ENCODE measurements at regions not wholly inside any gene's neighbourhood (a gene's known extent, or its start where the extent isn't known, plus 50 kb on each side); places are given as distances from the start of the nearest gene placed in this dataset.
"Not testable (repeated sequence)": the region's sequence is repeated elsewhere in the genome, so short reads cannot be mapped to it uniquely, and the experiment has no call there.

- no peak for DNase-seq
Measured at GRCh38 chr4:148852092-148852699, 410.0 kb upstream of the NR3C2 start.

- no peak for DNase-seq
Measured at GRCh38 chr4:148850257-148850995, 408.2 kb upstream of the NR3C2 start.

- DNase-seq = no peak
Measured at GRCh38 chr4:148849581-148849980, 407.4 kb upstream of the NR3C2 start.

- no peak for DNase-seq
Measured at GRCh38 chr4:148847544-148848255, 405.5 kb upstream of the NR3C2 start.

GRCh38 chr4:148845609-148846008 lies 403.4 kb upstream of the NR3C2 start:
- DNase-seq = no peak

- no peak for DNase-seq
Measured at GRCh38 chr4:148843625-148844024, 401.4 kb upstream of the NR3C2 start.

GRCh38 chr4:148842843-148843242 lies 400.6 kb upstream of the NR3C2 start:
- no peak for DNase-seq

GRCh38 chr4:148837571-148837970 lies 395.4 kb upstream of the NR3C2 start:
- not testable (repeated sequence) for DNase-seq

- no peak for DNase-seq
Measured at GRCh38 chr4:148834804-148835631, 392.8 kb upstream of the NR3C2 start.

- DNase-seq = no peak
Measured at GRCh38 chr4:148831945-148832344, 389.7 kb upstream of the NR3C2 start.

- no peak for DNase-seq
Measured at GRCh38 chr4:148828291-148828690, 386.1 kb upstream of the NR3C2 start.

- no peak for DNase-seq
Measured at GRCh38 chr4:148827781-148828180, 385.6 kb upstream of the NR3C2 start.

GRCh38 chr4:148823419-148823769 lies 381.2 kb upstream of the NR3C2 start:
- DNase-seq = no peak

GRCh38 chr4:148822572-148823418 lies 380.6 kb upstream of the NR3C2 start:
- DNase-seq = no peak

GRCh38 chr4:148814030-148814429 lies 371.8 kb upstream of the NR3C2 start:
- no peak for DNase-seq

- DNase-seq = no peak
Measured at GRCh38 chr4:148813289-148813688, 371.1 kb upstream of the NR3C2 start.

- no peak for DNase-seq
Measured at GRCh38 chr4:148812101-148812500, 369.9 kb upstream of the NR3C2 start.

- no peak for DNase-seq
Measured at GRCh38 chr4:148810461-148810860, 368.2 kb upstream of the NR3C2 start.

- no peak for DNase-seq
Measured at GRCh38 chr4:148808416-148808815, 366.2 kb upstream of the NR3C2 start.

- DNase-seq = no peak
Measured at GRCh38 chr4:148800940-148801339, 358.7 kb upstream of the NR3C2 start.

- no peak for DNase-seq
Measured at GRCh38 chr4:148800336-148800885, 358.2 kb upstream of the NR3C2 start.
